ENCODE measurements at regions not wholly inside any gene's neighbourhood (a gene's known extent, or its start where the extent isn't known, plus 50 kb on each side); places are given as distances from the start of the nearest gene placed in this dataset.

GRCh38 chr5:110909415-110909814 lies 162.1 kb upstream of the TSLP start:
- Histone ChIP-seq H2AFZ (ENCODE audit: control insufficient read depth, low read length) (no peak overlapping the region), H3K4me2 (ENCODE audit: control insufficient read depth, extremely low read depth, insufficient read depth, low read depth, low read length) (no peak overlapping the region), H3K9me3 (ENCODE audit: control insufficient read depth, low read depth, low read length) (no peaks in the 10 kb centered on the region), H4K20me1 (ENCODE audit: control insufficient read depth, extremely low read depth, insufficient read depth, low read length) (no peaks in the 10 kb centered on the region), H3K4me1 (ENCODE audit: control insufficient read depth, extremely low read depth, insufficient read depth, low read length) (peaks cover 3% of the 10 kb centered on the region), H3K9ac (ENCODE audit: control insufficient read depth, extremely low read depth, insufficient read depth, low read length) (no peak overlapping the region), H3K9me1 (ENCODE audit: control insufficient read depth, extremely low read depth, insufficient read depth, low read length) (no peaks in the 10 kb centered on the region), H3K4me3 (ENCODE audit: control insufficient read depth in 2 of 3, extremely low read depth in 1 of 3, insufficient read depth in 2 of 3, low read depth in 1 of 3, low read length in 3 of 3) (no peak overlapping the region), H3K36me3 (ENCODE audit: control insufficient read depth in 2 of 2, extremely low read depth in 1 of 2, insufficient read depth in 2 of 2, low read length in 2 of 2) (no peaks in the 10 kb centered on the region), H3K27me3 (ENCODE audit: control insufficient read depth, extremely low read depth, insufficient read depth, low read length) (no peaks in the 10 kb centered on the region), H3K27ac (ENCODE audit: control insufficient read depth, insufficient read depth, low read length) (no peak overlapping the region), H3K79me2 (ENCODE audit: control insufficient read depth, insufficient read depth, low read length) (no peaks in the 10 kb centered on the region)
- TF ChIP-seq EZH2 (IDR thresholded peaks at IDR 0.05; ENCODE audit: low read length) = no peak
- TF ChIP-seq, protein P1, sequence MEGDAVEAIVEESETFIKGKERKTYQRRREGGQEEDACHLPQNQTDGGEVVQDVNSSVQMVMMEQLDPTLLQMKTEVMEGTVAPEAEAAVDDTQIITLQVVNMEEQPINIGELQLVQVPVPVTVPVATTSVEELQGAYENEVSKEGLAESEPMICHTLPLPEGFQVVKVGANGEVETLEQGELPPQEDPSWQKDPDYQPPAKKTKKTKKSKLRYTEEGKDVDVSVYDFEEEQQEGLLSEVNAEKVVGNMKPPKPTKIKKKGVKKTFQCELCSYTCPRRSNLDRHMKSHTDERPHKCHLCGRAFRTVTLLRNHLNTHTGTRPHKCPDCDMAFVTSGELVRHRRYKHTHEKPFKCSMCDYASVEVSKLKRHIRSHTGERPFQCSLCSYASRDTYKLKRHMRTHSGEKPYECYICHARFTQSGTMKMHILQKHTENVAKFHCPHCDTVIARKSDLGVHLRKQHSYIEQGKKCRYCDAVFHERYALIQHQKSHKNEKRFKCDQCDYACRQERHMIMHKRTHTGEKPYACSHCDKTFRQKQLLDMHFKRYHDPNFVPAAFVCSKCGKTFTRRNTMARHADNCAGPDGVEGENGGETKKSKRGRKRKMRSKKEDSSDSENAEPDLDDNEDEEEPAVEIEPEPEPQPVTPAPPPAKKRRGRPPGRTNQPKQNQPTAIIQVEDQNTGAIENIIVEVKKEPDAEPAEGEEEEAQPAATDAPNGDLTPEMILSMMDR (optimal IDR thresholded peaks at IDR 0.05 in 1 of 3, IDR thresholded peaks at IDR 0.05 in 1 of 3, conservative IDR thresholded peaks at IDR 0.05 in 1 of 3; ENCODE audit: extremely low read depth in 1 of 3, insufficient read depth in 2 of 3, low read length in 3 of 3) = no peak
- dilution Hi-C loops (cut with MboI; ENCODE audit: extremely low pct_ligation_motif_present, low sequenced_read_pairs) = no loop called here
- FAIRE-seq (no peak), DNase-seq (ENCODE audit: low read depth, low spot score) (no peak)

- dilution Hi-C loops (cut with MboI; ENCODE audit: extremely low pct_ligation_motif_present, low sequenced_read_pairs) = no loop called here
- Histone ChIP-seq H3K9me3 (ENCODE audit: control insufficient read depth, low read depth, low read length) (no peaks in the 10 kb centered on the region), H3K79me2 (ENCODE audit: control insufficient read depth, insufficient read depth, low read length) (no peaks in the 10 kb centered on the region), H3K4me2 (ENCODE audit: control insufficient read depth, extremely low read depth, insufficient read depth, low read depth, low read length) (no peak overlapping the region), H3K4me3 (ENCODE audit: control insufficient read depth in 2 of 3, extremely low read depth in 1 of 3, insufficient read depth in 2 of 3, low read depth in 1 of 3, low read length in 3 of 3) (no peak overlapping the region), H2AFZ (ENCODE audit: control insufficient read depth, low read length) (no peak overlapping the region), H3K36me3 (ENCODE audit: control insufficient read depth in 2 of 2, extremely low read depth in 1 of 2, insufficient read depth in 2 of 2, low read length in 2 of 2) (no peaks in the 10 kb centered on the region), H4K20me1 (ENCODE audit: control insufficient read depth, extremely low read depth, insufficient read depth, low read length) (no peaks in the 10 kb centered on the region), H3K27ac (ENCODE audit: control insufficient read depth, insufficient read depth, low read length) (no peak overlapping the region), H3K9me1 (ENCODE audit: control insufficient read depth, extremely low read depth, insufficient read depth, low read length) (no peaks in the 10 kb centered on the region), H3K27me3 (ENCODE audit: control insufficient read depth, extremely low read depth, insufficient read depth, low read length) (no peaks in the 10 kb centered on the region), H3K4me1 (ENCODE audit: control insufficient read depth, extremely low read depth, insufficient read depth, low read length) (peaks cover 3% of the 10 kb centered on the region), H3K9ac (ENCODE audit: control insufficient read depth, extremely low read depth, insufficient read depth, low read length) (no peak overlapping the region)
- no peak for DNase-seq (ENCODE audit: low read depth, low spot score)
- TF ChIP-seq, protein P1 (optimal IDR thresholded peaks at IDR 0.05 in 1 of 3, IDR thresholded peaks at IDR 0.05 in 1 of 3, conservative IDR thresholded peaks at IDR 0.05 in 1 of 3; ENCODE audit: extremely low read depth in 1 of 3, insufficient read depth in 2 of 3, low read length in 3 of 3) = no peak
- TF ChIP-seq EZH2 (IDR thresholded peaks at IDR 0.05; ENCODE audit: low read length) = no peak
- FAIRE-seq = no peak
These were observed 161.6 kb upstream of the TSLP start for GRCh38 chr5:110909950-110910349.
